ENCODE measurements at regions not wholly inside any gene's neighbourhood (a gene's known extent, or its start where the extent isn't known, plus 50 kb on each side); places are given as distances from the start of the nearest gene placed in this dataset.

DNA sequence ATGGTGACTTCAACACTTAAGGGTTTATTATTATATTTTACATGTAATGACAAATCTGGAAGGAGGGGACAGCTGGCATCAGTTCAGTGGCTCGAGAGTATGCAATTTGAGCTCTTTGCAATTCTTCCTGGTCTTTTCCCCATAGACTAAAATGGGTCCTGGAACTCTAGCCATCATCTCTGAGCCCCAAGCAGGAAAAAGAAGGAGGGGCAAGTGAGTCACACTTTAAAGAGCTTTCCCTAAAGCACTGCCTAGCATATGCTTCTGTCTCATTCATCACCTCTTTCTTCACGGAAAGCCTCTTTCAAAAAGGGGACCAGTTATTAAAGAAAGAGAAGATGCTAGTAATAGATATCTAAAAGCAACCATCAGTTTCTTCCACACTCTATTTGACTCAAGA lies 466.3 kb downstream of the ZIC1 start:
- TF ChIP-seq, protein P1, sequence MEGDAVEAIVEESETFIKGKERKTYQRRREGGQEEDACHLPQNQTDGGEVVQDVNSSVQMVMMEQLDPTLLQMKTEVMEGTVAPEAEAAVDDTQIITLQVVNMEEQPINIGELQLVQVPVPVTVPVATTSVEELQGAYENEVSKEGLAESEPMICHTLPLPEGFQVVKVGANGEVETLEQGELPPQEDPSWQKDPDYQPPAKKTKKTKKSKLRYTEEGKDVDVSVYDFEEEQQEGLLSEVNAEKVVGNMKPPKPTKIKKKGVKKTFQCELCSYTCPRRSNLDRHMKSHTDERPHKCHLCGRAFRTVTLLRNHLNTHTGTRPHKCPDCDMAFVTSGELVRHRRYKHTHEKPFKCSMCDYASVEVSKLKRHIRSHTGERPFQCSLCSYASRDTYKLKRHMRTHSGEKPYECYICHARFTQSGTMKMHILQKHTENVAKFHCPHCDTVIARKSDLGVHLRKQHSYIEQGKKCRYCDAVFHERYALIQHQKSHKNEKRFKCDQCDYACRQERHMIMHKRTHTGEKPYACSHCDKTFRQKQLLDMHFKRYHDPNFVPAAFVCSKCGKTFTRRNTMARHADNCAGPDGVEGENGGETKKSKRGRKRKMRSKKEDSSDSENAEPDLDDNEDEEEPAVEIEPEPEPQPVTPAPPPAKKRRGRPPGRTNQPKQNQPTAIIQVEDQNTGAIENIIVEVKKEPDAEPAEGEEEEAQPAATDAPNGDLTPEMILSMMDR (IDR thresholded peaks at IDR 0.05 in 8 of 11, conservative IDR thresholded peaks at IDR 0.05 in 3 of 11): no peak
- no peak for TF ChIP-seq POLR2A (IDR thresholded peaks at IDR 0.05)
